ENCODE measurements at regions not wholly inside any gene's neighbourhood (a gene's known extent, or its start where the extent isn't known, plus 50 kb on each side); places are given as distances from the start of the nearest gene placed in this dataset.

- RAD21 ChIA-PET (ENCODE audit: low non-redundant PET in 1 of 2, low total read pairs in 2 of 2, uncharacterized antibody in 2 of 2, unreplicated experiment in 2 of 2): no interaction called here
These were observed 162.5 kb upstream of the SYT6 start for GRCh38 chr1:114316204-114316603.

More at GRCh38 chr1:114316204-114316603, 162.5 kb upstream of the SYT6 start:
- no peaks in the 10 kb centered on the region for H3K79me2 ChIP-seq (ENCODE audit: insufficient read depth, low read length)
- TF ChIP-seq POLR2A (IDR thresholded peaks at IDR 0.05; ENCODE audit: borderline replicate concordance, extremely low read depth, insufficient read depth, insufficient read length): no peak
- TF ChIP-seq, protein P1, sequence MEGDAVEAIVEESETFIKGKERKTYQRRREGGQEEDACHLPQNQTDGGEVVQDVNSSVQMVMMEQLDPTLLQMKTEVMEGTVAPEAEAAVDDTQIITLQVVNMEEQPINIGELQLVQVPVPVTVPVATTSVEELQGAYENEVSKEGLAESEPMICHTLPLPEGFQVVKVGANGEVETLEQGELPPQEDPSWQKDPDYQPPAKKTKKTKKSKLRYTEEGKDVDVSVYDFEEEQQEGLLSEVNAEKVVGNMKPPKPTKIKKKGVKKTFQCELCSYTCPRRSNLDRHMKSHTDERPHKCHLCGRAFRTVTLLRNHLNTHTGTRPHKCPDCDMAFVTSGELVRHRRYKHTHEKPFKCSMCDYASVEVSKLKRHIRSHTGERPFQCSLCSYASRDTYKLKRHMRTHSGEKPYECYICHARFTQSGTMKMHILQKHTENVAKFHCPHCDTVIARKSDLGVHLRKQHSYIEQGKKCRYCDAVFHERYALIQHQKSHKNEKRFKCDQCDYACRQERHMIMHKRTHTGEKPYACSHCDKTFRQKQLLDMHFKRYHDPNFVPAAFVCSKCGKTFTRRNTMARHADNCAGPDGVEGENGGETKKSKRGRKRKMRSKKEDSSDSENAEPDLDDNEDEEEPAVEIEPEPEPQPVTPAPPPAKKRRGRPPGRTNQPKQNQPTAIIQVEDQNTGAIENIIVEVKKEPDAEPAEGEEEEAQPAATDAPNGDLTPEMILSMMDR (IDR thresholded peaks at IDR 0.05 in 2 of 3, conservative IDR thresholded peaks at IDR 0.05 in 1 of 3; ENCODE audit: borderline replicate concordance in 1 of 3, insufficient read depth in 1 of 3, low read depth in 2 of 3, low read length in 2 of 3): 0 out of 6 replicates have a peak, but pooled peaks of 1 of the 3 experiments have one; percentile 9
- TF ChIP-seq RAD21 (IDR thresholded peaks at IDR 0.05; ENCODE audit: low read depth): no peak
- TF ChIP-seq REST (IDR thresholded peaks at IDR 0.05; ENCODE audit: low read depth): no peak
- TF ChIP-seq EZH2 (IDR thresholded peaks at IDR 0.05): no peak
- no peak for TF ChIP-seq SRF (IDR thresholded peaks at IDR 0.05; ENCODE audit: low read depth)
- TF ChIP-seq EZH2phosphoT487 (IDR thresholded peaks at IDR 0.05; ENCODE audit: borderline replicate concordance): no peak
- H3K9ac ChIP-seq (ENCODE audit: low read length): no peak overlapping the region
- no peaks in the 10 kb centered on the region for H3K9me3 ChIP-seq (ENCODE audit: control insufficient read depth in 1 of 2, insufficient read depth in 1 of 2, low read depth in 1 of 2, low read length in 2 of 2)
- intact Hi-C loops (cut with micrococcal nuclease): no loop called here
- no peaks in the 10 kb centered on the region for H3K4me1 ChIP-seq (ENCODE audit: control insufficient read depth in 1 of 2, insufficient read depth in 2 of 2, low read length in 2 of 2)
- no peaks in the 10 kb centered on the region for H3K27me3 ChIP-seq (ENCODE audit: insufficient read depth, low read length)
- peak; percentile 57 for ATAC-seq
- ChIA-PET CTCF (interaction anchor here (1.0 kb wide), 1 partner anchor 14 kb away, joined by 7 read pairs; no protein-coding TSS in a partner anchor), POLR2A (no interaction called here)
- H4K20me1 ChIP-seq (ENCODE audit: insufficient read depth): no peaks in the 10 kb centered on the region
- no peak overlapping the region for H2AFZ ChIP-seq (ENCODE audit: low read depth, low read length, poor library complexity, severe bottlenecking)
- H3K36me3 ChIP-seq (ENCODE audit: control insufficient read depth in 1 of 2, insufficient read depth in 2 of 2, low read length in 2 of 2): no peaks in the 10 kb centered on the region
- no peak overlapping the region for H3K4me2 ChIP-seq (ENCODE audit: low read length)
- BruUV-seq (replicated peaks): no TSS peak
- no peak for DNase-seq (ENCODE audit: low read depth, low spot score)
- no peak overlapping the region for H3K4me3 ChIP-seq (replicated peaks in 1 of 2; ENCODE audit: low read depth in 1 of 2, low read length in 2 of 2)
- H3K9me2 ChIP-seq (ENCODE audit: insufficient read depth): no peaks in the 10 kb centered on the region
- H3K27ac ChIP-seq (ENCODE audit: low read depth, low read length): no peak overlapping the region
